Stimulated activated CD4-positive, alpha-beta T cell treated with anti-CD3 and anti-CD28 coated beads, Interleukin-12 subunit alpha, Interleukin-12 subunit beta, amount 100 ng/mL, for 4 hours (primary cell): ENCODE measurements at regions not wholly inside any gene's neighbourhood (a gene's known extent, or its start where the extent isn't known, plus 50 kb on each side); places are given as distances from the start of the nearest gene placed in this dataset.
"Not testable (repeated sequence)": the region's sequence is repeated elsewhere in the genome, so short reads cannot be mapped to it uniquely, and the experiment has no call there.

ENCODE experiments used
- DNase-seq: peaks from one replicate; pipeline ENCODE4 v3.0.0-alpha.2; 2020

DNA sequence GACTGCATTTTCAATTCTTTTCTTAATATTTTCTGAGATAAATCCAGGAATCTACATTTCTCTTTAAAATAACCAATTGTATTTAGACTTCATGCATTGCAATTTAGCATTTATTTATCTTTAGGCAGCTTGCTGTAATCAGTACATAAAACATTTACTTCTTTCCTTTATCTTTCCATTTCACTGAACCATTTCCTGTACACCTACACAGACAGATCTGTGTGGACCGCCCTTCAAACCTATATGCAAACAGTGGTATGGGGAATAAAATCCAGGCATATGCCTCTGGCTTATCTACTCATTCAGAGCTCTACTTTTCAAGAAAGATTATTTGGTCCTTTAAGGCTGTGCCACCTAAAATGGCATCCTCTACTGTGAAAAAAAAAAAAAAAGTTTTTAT is 640.0 kb downstream of the MAT2B start:
- DNase-seq: no peak

- DNase-seq: no peak
Measured at GRCh38 chr5:164146223-164146622, 640.8 kb downstream of the MAT2B start.

DNA sequence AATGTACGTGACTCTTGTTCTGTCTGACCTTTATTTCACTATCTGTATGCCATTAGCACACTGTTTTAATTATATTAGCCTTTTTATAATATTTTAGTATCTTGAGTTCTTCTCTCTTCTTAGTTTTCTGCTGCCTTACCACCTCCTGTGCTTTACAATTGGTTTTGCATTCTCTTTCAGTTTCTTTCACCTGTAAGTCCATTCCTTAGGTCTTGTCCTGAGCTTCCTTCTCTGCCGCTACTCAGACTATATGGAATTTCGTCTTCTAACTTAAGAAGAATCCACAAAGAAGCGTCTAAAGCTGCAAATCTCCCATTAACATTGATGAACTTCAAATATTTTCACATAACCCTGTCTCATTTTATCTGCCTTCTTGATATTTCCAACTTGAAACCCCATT is 642.9 kb downstream of the MAT2B start:
- no peak for DNase-seq

- DNase-seq: not testable (repeated sequence)
Measured at GRCh38 chr5:164152539-164152938, 647.1 kb downstream of the MAT2B start.

- no peak for DNase-seq
Measured at GRCh38 chr5:164153469-164154172, 648.2 kb downstream of the MAT2B start.

DNA sequence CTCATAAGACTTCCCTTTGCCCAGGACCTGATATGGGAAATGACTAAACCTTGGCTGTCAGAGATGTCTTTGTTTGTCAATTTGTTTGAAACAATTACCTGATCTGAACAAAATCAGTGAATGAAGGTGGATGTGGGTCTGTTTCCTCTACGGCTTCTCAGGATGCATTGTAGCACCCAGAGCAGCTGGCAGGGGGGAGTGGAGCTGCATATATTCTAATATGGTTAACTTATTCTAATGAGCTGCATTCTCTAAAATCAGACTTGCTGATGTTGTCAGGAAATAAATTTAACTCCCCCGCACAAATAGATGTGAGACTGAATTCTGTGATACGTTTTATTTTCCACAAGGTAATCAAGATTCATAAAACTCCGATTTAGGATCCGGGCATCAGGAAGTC is 665.4 kb downstream of the MAT2B start:
- DNase-seq: no peak

DNA sequence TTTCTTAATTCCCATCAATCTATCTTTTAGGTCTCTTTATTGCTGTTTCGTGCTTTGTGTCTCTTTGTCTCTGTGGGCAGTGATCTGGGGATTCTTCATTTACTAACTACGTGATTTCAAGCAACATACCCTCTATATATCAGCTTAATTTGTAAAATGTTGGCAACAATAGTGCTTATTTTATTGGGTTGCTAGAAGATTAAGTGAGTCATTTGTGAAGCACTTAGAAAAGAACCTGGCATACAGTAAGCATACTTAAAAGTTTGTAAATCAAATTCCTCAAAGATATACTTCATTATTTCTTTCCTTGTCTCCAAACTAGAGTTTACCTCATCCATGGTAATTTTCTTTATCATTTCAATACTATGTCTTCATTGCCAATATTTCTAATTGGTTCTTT is 669.7 kb downstream of the MAT2B start:
- DNase-seq: no peak

- no peak for DNase-seq
Measured at GRCh38 chr5:164179406-164179805, 674.0 kb downstream of the MAT2B start.

- no peak for DNase-seq
Measured at GRCh38 chr5:164181604-164182003, 676.2 kb downstream of the MAT2B start.

DNA sequence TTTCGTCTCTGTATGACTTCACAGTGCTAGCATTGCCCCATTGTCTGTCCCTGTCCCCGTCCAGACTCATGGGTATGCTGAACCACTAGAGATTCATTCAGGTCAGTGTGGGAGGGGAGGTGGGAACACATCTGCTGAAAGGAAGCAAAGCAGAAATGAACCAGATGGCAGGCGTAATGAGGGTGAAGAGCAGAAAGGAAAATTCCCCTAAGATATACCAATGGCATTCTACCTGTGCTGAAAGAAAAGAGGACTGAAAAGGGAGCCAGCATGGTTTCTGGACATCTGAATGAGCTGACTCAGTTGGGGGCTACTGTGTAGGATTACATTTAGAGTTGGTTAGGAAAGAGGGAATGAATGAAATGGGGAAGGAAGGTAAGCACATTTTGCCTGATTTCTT is 678.7 kb downstream of the MAT2B start:
- DNase-seq: no peak

GRCh38 chr5:164185000-164185399 is 679.6 kb downstream of the MAT2B start:
- DNase-seq: no peak

DNA sequence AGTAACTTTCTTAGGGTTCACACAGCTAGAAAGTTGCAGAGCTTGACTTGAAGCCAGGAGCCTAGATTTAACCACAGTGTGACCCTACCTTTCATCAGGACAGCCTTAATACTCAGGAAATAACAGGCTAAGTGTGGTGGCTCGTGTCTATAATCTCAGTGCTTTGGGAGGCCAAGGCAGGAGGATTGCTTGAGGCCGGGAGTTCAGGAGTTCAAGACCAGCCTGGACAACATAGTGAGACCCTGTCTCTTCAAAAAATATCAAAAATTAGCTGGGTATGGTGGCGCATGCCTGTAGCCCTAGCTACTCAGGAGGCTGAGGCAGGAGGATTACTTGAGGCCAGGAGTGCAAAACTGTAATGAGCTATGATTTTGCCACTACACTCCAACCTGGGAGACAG is 681.1 kb downstream of the MAT2B start:
- no peak for DNase-seq

- no peak for DNase-seq
Measured at GRCh38 chr5:164187785-164188184, 682.4 kb downstream of the MAT2B start.

DNA sequence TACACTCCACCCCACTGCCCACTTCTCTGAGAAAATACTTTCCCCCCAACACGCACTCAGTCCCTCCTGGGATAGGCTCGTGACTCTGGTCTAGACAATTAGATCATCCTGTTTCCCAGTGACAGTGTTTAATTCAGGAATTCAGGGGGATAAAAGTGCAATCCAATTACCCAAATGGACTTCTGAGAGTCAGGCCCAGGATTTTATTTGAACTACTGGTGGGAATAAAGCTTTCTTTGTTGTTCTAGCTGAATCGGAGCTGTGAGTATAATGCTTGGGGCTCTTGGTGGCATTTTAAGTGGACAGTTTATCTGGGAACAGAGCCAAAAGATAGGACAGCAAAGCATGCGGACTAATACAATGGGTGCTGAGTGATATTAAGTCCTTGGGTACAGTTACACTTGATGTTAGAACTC is 683.3 kb downstream of the MAT2B start:
- no peak for DNase-seq

- DNase-seq: no peak
Measured at GRCh38 chr5:164191240-164191639, 685.8 kb downstream of the MAT2B start.

DNA sequence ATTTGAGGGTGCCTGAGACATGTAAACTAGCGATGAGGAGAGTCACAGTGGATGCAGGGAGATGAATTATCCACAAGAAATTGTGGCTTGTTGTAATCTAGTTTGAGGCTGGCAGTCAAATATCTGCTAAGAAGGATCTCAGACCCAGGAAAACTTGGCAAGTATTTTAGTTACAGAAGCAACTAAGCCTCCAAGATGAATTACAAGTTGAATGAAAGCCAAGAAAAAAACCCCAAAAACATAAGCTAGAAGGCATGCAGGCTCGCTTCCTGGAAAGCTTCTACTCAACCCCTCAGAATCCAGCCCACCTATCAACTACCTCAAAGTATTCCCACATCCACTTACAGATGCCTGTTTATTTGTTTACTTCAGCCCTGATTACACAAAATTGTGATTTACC is 696.9 kb downstream of the MAT2B start:
- no peak for DNase-seq

DNA sequence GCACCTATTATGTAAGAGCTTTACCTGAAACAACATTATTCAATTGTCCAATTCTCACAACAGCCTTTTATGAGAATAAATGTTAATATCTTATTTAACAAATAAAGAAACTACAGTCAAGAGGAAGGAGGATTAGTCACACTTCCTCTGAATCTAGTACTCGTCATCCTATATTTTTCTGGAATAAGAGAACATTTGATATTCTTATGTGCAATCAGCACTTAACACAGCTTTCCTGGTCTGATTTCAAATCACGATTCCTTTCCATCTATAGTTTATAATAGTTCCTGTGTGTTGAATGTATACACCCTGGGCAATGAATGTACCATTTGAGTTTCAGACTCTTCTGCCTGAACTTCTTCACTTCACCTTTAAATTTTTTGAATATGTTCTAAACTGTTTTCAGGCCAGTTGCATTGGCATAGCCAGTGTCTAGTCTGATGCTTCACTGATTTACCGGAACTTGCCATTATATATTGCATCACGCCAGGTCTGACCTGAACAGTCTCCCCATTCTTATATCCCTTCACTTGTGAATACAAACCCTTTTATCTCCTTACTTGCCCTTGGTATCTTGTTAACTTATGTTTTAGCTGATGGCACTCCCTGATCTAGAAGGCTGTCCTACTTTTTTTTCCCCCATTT is 698.3 kb downstream of the MAT2B start:
- no peak for DNase-seq

DNA sequence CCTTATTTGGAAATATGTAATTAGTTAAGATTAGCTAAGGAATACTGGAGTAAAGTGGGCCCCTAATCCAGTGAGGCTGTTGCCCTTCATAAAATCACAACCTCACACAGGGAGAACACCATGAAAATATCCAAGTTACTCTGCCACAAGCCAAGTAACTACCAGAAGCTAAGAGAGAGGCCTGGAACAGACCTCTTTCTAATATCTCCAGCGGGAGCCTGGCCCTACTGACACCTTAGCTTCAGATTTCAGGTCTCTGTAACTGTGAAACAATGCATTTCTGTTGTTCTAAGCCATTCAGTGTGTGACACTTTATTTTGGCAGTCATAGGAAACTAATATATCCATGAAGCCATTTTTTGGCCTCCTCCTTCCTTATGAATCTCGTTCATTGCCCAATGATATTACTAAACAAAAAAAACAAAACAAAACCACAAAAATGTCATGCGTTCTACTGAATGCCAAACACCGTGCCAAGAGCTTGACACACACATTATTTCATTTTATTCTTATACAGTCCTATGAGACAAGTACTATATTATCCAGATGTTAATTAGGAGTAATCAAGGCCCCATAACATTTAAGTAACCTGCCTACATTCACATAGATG is 699.0 kb downstream of the MAT2B start:
- DNase-seq: no peak

DNA sequence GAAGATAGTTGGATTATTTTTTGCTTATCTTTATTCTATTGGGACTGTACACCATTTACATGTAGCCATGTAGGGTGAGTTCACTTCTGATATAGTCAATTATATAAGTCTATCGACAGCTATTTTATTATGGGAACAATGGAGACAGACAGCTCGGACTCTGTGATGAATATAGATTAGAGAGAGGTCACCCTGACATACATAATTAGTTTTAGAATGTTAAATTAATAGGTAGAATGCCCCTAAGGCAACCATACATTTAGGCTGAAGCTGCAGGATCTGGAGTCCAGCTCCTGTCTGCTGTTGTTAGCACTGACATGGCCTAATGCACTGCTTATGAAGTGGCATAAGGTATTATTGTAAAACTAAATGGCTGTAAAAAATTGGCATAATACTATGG is 700.8 kb downstream of the MAT2B start:
- no peak for DNase-seq

- no peak for DNase-seq
Measured at GRCh38 chr5:164207646-164208045, 702.2 kb downstream of the MAT2B start.

DNA sequence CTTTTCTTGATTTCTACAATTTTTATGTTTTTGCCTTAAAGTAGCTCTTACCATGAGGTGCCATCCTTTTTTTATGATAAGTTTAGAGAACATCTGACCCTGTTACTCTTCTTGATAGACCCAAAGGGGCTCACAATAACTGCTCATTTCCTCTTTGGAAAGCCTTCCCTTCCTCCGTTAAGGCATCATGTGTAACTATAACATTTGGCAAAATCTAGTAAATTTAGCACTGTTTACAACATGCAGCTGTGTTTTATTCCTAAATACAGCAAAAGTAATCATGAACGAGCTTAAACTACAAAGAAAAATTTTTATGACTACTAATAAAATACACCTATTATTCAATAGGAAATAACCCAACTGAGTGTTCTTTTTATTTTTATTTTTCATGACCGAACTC is 705.1 kb downstream of the MAT2B start:
- no peak for DNase-seq

- DNase-seq: no peak
Measured at GRCh38 chr5:164214698-164215097, 709.3 kb downstream of the MAT2B start.

GRCh38 chr5:164217464-164217863 is 712.0 kb downstream of the MAT2B start:
- no peak for DNase-seq

DNA sequence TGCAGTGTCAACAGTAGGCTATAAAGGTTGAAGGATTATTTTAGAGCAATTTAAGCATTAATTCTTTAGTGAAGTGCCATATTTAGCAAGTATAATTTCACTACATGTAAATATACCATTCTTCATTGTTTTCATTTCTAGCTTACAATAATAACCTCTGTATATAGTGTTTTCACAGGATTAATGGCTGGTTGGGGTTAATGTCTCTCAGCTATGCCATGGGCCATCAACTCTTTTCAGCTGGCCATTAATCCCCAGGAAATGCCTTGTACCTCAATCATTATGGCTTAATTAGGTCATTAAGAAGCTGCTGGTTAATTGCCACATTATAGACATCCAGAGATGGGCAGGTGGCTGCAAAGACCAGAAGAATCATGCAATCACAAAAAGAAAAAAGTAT is 715.1 kb downstream of the MAT2B start:
- no peak for DNase-seq

DNA sequence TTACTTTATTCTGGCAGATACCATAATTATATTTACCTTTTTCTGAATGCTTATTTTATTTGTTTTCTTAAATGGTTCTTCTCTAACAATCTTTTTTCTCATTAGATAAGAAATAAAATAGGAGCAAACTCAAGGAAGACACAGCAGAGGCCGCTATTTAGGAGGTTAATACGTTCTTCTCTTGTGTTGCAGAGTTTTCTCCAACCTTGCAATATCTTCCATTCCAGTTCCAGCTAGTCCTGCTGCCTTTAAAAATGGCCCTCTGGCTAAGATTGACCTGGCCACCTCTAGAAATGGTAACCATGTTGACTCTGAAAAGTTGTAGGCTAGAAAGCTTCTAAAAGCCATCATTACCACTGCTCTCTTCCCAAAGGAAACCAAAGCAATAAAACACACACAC is 718.8 kb downstream of the MAT2B start:
- no peak for DNase-seq
